ENCODE measurements at regions not wholly inside any gene's neighbourhood (a gene's known extent, or its start where the extent isn't known, plus 50 kb on each side); places are given as distances from the start of the nearest gene placed in this dataset.

- TF ChIP-seq TAF1 (IDR thresholded peaks at IDR 0.05; ENCODE audit: borderline replicate concordance, low read depth, low read length) (no peak), POLR2A (IDR thresholded peaks at IDR 0.05; ENCODE audit: low read depth, low read length) (no peak), POLR2AphosphoS5 (IDR thresholded peaks at IDR 0.05; ENCODE audit: low read depth, low read length) (no peak)
Measured at GRCh38 chr20:22914291-22914690, 120.8 kb upstream of the SSTR4 start.

All from GM12892 (cell line).